ENCODE measurements at regions not wholly inside any gene's neighbourhood (a gene's known extent, or its start where the extent isn't known, plus 50 kb on each side); places are given as distances from the start of the nearest gene placed in this dataset.

DNA sequence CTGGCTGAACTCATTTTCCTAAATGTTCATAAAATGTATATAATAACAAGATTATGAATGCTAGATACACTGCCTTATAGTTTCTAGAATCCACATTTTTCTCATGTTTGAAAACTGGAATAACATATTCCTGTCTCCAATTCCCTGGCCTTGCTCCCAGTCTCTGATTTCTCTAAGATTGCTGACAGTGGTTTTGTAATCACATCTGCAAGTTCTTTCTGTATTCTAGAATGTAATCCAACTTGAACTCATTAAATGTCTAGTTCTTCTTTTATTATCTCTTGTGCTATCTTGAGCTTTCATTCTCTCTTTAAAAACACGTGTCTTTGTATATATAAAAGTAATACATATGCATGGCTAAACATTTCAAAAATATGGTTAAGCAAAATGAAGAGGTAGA, 215.2 kb upstream of the ADAMTS9 start:
- no peak for DNase-seq

DNA sequence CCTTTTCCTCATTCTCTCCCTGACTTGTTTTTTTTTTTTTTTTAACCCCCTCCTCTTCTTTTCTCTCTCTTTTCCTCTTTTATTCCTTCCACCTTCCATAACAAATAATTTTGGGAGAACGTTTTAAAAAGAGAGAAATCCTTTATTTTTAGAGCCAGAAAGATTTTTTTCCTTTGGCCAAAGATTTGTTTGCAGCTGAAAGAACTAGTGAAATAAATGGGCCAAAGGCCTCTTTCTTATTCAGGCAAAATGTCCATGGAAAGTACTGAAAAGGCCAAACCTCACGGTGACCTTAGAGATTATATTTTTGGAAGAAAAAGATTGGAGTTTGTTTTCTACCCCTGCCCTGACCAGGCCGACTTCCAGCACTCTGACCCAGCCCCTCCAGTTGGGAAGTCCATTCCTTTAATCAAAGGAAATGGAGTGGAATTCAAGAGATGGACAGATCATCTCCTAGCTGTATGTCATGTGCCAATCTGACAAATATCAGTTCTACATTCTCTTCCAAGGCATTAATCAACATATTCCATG, 214.3 kb upstream of the ADAMTS9 start:
- no peak for DNase-seq

DNA sequence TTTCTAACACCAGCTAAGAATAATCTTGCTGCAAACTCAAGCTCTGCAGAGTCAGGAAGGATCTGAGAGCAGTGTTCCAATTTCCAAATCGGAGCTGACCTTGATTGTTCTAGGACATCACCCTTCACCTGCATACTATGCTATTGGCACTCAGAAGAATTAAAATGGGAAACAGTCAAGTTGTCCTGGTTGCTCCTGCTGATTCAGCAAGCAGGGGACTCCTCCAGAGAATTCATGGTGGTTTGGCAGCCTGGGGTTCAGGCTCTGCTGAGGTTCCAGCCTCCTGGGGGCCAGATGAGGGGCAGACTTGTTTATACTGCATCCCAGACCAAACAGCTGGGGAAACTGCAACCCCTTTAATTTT, 213.7 kb upstream of the ADAMTS9 start:
- DNase-seq, result no peak

DNA sequence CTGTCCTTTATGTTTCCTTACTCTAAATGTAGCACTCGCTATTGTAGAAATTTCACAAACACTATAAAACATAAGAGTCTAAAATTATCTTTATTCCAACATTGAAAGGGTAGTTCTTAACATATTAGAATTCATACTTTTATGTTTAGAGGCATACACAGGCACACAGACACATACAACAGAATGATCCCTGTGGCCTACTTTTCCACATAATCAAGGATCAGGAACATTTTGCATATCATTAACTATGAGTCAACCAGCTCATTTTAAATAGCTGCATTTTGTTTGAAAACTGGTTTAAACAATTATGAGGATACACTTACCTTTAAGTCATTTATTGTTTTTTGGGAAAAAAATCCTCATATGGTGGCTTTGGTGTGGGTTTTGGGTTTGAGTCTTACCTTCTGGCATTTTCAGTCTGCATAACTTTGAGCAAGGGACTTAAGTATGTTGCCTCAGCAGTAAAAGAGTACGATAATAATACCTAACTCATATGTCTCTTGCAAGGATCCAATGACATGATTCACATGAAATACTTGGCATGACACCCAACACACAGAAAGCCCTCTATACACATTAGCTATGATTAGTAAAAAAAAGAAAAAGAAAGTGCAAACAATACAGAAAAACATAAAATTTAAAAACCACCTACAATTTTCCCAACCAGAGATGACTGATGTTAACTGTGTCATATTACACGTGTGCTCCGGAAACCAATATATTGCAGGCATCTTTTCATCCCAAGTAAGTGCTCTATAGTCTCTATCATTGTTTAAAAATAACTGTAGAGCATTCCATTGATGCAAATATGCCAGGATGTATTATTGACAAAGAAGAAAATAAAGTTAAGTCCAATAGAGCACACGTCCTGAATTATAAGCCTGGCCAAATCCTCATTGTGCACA, 213.1 kb upstream of the ADAMTS9 start:
- no peak for DNase-seq

DNA sequence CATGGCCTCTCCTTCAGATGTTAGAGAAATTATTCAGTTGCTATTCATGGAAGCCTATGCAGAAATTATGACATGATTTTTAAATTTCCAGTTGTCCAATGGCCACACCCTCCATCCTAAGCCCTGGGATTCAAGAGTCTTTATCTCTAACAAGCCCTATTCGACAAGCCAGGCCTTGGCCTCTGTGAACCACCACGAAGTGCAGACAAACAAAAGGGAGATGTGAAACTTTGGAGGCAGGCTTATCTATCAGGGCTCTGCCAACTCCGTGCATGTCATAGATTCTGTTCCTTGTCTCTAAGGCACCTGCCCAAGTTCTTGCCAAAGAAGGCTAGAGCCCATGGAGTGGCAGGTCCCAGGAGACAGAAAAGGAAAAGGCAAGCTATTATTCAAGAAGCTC, 212.4 kb upstream of the ADAMTS9 start:
- no peak for DNase-seq

DNA sequence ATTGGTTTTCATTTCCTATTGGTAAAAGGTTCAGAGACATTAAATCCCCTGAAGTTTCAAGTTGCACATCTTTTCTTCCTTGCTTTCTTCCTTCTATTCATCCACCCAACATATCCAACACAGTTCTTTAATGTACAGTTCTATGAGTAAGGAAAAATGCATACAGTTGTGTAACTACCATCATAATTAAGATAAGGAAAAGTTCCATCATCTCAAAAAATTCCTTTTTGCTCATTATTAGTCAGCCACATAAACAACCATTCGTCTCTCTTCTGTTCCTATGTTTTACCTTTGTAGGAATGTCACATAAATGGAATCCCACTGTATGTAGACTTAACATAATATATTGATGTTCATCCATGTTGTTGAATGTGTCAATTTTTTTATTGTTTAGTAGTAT, 211.1 kb upstream of the ADAMTS9 start:
- DNase-seq, result no peak

DNA sequence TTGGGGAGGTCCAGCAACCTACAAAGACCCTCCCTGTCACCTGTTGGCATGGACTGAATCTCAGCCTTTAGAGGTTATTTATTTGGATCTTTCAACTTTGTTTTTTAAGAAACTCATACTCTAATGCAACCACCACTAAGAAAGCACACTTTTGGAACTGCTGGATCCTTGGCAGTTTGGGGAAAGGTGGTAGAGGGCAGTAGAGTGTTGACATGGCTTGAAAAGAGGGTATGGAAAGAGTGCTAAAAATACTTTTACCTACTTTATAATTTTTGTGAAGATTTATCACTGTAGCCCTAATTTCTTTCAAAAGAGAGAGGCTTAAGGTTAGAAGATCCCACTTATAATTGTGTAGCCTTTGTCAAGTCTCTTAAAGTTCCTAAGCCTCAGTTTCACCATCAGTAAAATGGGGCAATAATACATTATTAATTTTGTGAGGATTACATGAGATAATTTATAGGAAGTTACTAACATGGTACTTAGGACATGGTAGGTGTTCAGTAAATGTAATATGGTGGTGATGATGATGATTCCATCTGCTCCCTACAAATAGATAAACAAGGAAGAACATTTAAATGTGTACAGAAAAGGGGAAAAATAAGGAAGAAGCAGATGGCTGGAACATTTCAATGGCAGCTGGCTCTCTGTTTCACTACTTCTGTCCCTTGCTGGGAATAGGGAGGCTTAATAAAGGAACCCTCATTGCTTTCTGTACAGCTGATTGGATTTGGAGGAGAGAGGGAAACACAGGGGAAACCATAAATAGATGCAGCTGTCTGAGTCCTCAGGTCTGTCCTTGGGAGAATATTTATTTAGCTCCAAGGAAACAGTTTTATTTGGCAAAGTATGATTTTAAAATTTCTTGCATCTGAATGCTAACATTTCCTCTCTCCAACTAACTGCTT, 208.4 kb upstream of the ADAMTS9 start:
- DNase-seq, result no peak

DNA sequence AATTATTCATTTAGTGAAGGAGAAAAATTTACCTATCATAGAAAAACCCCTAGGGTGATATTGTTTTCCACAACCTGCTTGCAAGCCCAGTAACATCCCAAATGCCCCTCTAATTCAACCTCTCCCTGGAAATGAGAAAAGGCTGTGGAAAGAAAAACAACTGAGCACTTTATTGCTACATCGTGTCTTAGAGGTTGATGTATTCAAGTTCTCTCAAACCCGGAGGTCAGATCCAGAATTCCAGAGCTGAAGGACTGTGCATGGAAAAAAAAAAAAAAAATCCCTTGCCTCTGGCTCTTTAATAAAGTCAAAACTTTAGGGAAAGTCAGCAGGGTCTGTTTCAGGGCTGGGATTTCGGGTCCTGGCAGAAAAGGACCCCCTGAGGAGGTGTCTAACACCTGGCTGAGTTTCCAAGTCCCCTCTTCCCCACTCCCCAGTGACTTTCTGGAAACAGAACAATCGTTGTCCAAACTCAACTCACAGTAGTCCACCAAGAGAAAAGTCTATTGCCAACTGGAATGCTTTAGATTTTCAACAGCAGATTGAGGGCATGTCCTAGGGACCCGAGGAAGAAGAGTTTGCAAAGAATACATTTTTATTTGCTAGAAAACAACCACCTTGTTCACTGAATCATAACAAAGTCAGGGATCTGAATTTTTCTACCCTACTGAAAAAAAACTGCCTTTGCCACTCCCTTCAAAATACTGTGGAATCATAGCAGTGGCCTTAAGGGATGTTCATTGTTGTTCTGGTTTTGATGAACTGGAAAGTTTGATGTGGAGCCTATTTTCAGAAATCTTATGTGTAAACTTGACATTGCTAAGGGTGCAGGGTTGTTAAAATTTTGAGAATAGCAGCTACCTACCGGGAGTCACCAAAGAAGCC, 207.5 kb upstream of the ADAMTS9 start:
- DNase-seq, result no peak

DNA sequence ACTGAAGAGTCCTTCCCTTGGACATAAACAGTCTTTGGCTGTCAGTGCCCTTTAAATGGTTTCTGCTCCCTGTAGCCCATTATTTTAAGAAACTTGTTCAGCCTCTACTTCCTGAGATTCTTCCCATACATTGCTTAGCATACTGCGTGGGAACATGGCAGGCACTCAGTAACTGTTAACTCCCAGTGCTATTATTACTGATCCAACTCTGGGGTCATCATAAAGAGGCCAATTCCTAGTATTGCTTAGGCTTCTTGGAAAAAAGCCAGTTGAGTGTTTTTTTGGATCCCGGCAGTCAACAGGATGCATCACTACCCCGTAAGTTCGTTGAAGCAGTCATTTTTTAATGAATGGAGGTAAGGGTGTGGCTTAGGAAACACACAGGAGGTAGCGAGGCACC, 206.2 kb upstream of the ADAMTS9 start:
- no peak for DNase-seq

DNA sequence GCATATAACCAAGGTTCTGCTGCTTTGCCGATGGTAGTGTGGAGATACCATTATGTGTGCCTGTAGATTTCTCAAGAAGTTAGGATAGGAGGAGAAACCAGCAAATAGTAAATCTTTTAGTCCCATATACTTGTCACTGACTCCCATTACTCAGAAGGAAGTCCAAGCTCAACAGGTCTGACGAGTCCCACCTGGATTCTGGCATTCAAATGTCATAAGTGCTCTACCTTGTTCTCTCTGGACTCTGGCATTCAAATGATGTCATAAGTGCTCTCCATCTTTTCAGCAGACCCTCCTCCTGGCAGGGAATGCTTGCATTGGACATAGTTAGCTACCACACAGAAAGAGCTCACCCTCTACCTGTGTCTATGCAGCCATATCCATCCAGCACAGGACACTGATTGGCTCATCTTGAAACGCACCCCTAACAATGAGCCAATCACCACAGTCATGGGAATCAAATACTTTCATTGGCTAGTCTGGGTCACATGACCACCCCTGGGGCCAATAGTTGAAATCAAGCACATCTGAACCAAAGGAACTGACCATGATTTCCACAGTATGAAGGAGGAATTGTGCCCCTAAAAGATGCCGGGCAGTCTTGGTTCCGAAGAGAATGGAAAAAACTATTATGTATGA, 205.0 kb upstream of the ADAMTS9 start:
- DNase-seq, result no peak

DNA sequence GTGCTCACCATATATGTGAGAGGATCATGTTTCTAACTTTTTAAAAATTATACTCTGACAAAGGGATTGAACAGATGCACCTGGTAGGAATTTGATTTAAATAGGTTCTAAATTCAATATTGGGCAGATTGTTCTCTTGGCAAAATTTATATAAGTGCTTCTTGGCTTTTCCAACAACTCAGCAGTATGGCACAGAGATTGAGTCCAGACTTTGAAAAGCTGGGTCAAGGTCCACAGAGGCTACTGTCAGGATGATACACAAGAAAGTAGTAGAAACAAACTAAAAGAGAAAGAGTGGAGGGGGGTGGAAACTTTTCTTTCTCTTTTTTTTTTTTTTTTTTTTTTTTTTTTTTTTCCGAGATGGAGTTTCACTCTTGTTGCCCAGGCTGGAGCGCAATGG, 203.2 kb upstream of the ADAMTS9 start:
- DNase-seq, result no peak

DNA sequence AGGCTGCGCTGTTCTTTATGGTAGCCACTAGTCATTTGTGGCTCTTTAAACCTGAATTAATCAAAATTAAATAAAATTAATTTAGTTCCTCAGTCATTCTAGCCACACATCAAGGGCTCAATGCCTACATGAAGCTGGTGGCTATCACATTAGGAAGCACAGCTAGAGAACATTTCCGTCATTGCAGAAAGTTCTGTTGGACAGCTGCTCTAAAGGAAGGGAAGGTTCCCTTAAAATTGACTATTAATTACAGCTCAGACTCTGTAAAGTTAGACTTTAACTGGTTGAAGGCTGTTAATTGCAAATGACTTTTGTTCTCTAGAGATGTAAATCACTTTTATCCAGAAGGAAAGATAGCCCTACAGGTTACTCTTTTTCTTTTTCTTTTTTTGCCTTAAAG, 202.7 kb upstream of the ADAMTS9 start:
- DNase-seq, result no peak

DNA sequence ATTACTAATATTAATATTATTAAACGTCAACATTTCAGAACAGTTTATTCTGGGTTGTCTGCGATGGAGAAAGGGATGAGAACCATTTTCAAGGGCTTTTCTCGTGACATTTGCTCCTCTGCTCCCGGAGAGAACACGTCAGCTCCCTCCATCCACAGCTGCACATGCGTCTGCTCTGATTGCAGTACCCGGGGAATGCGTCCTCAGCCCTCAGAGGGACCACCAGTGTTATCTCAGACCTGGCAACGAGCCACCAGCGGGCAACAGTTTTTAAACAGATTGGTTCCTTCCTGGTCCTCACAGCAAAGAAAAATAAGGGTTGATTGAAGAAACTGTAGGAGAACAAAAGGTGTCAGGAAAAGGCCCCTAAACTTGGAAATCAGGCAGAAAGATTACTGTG, 202.2 kb upstream of the ADAMTS9 start:
- no peak for DNase-seq

DNA sequence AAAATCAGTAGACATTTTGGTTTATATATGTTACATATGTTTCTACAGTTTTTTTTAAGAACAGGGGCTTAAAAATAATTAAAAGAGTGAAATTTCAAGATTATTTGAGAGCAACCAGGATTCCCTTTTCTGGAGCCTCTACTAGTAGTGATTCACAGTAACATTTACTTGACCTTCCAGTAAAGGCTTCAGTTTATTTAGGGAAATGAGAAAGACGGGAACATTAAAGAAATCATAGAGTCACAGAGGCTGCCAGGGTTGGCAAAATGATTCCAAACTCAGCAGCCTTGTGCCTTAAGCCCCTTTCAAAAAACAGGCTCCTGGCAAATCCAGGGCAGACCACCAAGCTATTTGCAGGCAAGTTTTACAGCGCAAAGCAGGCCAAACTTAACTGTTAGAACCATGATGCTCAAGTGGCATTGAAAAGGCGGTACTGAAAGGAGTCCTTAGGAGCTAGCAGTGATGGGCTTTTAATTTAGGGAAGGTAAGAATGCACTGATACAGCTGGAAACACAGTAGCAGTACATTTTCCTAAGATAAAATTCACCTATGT, 201.1 kb upstream of the ADAMTS9 start:
- no peak for DNase-seq

DNA sequence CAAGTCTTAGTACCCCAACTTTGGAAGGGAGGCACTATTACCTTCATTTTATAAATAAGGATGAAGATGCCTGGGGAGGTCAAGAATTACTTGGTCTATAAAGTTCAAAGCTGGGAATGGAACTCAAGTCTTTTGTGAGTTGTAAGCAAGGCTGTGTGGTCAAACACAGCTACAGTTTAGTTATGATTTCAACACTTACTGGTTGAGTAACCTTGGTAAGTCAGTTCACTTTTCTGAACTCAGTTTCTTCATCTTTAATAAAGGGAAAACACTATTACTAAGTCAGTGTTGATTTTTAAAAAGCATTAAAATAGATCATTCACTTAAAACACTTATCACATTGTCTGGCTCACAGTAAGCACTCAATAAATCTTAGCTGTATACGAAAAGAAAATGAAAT, 200.4 kb upstream of the ADAMTS9 start:
- no peak for DNase-seq

DNA sequence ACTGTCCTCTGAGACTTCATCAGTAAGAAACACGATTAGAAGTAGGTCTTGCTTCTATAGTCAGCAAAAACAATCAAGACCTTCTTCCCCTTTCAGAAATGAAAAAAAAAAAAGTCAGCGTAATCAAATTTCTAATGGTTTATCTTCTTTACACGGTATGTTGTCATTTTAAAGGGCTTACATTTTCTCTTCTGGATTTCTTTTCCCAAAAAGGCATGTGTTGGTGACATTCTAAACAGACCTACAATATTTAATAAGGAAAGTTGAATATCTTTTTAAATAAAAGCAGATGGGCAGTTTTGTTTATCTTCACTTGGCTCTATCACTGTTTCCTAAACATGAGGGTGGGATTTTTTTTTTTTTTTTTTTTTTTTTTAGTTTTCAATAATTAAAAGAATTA, 197.3 kb upstream of the ADAMTS9 start:
- no peak for DNase-seq

DNA sequence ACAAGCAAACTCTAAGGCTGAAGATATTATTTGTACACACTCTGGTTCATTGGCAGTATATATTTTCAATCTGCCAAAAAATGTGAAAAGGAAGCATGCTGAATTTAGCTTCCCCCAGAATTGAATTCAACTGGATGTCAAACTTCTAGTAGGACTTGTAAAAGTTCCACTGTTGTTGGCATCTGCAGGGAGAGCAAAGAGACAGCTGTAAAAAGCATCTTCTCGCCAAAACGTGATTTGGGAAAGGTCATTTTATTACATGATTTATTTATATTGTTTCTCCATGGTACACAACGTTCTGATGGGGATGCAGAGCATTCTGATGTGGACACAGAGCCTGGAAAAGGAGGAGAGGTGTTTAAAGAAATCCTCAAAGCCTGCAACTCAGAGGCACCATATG, 196.7 kb upstream of the ADAMTS9 start:
- DNase-seq, result no peak

DNA sequence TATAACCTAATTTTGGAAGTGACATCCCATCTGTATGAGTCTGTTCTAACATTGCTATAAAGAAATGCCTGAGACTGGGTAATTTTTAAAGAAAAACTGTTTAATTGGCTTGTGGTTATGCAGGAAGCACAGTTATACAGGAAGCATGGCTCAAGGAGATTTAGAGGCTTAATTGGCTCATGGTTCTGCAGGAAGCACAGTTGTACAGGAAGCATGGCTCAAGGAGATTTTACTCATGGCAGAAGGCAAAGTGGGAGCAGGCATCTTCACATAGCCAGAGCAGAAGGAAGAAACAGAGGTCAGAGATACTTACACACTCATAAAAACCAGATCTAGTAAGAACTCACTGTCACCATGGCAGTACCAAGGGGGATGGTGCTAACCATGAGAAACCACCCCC, 193.1 kb upstream of the ADAMTS9 start:
- DNase-seq, result no peak

DNA sequence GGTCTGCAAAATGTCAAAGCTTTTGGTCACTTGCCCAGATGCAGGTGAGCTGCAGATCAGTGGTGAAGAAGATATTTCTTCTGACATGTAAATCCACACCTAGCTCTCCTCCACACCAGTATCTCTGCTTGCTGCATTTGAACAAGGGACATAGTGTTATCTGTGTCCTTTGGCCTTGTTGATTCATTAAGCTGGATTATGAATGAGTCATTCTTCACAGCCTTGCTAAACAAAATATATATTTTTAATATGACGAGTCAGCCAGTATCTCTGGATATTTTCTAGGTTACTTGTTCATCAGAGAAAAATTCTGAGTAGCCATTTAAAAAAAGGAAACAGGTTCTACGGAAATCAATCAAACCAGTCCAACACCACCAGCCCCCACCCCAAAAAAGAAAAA, 190.6 kb upstream of the ADAMTS9 start:
- DNase-seq, result no peak

DNA sequence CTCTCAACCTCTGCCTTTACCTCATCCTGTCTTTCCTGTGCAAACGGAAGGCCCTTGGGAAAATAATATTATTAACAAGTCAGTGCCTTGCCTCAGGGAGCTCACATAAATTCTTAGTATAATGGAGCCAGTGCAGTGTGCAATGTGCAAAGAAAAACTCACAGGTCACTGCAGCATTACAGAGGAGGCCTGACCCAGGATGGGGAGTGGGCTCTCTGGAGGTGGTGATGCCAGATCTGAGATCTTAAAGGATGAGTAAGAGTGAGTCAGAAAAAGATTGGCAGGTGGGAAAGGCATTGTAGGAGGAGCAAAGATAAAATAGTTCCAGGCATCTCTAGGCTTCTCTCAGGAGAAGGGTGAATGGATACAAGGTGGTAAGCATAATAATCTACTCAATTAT, 185.6 kb upstream of the ADAMTS9 start:
- DNase-seq, result no peak

DNA sequence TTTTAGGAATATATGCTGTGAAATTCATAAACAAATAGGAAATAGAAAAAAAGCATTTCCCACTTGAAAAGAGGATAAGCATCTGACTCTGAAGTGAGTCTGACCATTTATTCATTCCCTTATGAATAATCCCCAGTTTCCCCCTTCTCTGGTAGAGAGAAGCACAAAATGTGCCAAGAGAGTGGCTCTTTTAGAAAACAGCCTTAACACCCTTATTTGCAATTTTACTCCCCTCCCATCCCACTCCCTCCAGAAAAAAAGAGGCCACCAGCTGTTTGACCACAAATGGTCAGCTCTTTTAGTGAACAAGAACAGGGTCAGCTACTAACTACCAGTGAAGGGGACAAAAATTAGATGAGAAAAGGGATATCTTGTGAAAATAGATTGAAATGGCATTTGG, 184.5 kb upstream of the ADAMTS9 start:
- DNase-seq, result no peak

DNA sequence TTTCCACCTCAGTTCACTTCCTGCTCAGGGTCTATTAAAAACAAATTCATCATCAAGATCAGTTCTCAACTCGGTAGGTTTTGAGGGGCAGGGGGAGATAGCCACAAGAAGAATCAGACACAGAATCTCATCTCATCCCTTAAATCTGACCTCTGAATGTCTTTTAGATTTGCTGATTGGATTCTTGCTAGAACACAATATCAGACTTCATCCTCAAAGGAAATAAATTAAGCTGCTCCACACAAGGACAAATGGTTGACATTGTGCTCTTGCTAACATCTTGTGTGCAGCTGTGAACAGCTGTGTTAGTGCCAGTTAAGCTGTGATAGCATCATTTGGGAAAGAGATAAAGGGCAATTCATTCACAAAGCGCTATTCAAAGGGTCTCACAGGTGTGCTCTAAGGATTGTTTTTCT, 184.0 kb upstream of the ADAMTS9 start:
- DNase-seq, result no peak

Measured in OCI-M1 (cell line).